IMR-90 (cell line): ENCODE measurements at regions not wholly inside any gene's neighbourhood (a gene's known extent, or its start where the extent isn't known, plus 50 kb on each side); places are given as distances from the start of the nearest gene placed in this dataset.

ENCODE experiments used
- ATAC-seq: fragments of 200-7000 bp; cut with Tn5 transposase; 2 replicates; pipeline ENCODE4 v1.9.1; 2020; ENCODE audit warnings: low read depth, mild to moderate bottlenecking, moderate library complexity
- BruUV-seq: library from RNA; stranded (reverse); fragments of 400-500 nt; replicated peaks from 2 replicates; lab custom pipeline; 2021; lab: Mats Ljungman, UMichigan
- CTCF ChIA-PET: fragments of 300-600 bp; formaldehyde crosslinking; extraction: SDS; loops from one replicate; lab custom pipeline; 2021; ENCODE audit warnings: antibody characterized with exemption; lab: Yijun Ruan, JAX
- POLR2A ChIA-PET: fragments of 300-600 bp; sonication (Branson Sonifier 250); formaldehyde crosslinking; loops from one replicate; lab custom pipeline; 2022; ENCODE audit warnings: antibody characterized with exemption; ENCODE audit not compliant: unreplicated experiment; lab: Charles Lee
- DNase-seq: peaks from one replicate; pipeline ENCODE4 v3.0.0; 2013
- H2AFZ ChIP-seq: replicated peaks from 2 replicates; pipeline ENCODE3; 2013; ENCODE audit warnings: low read length, mild to moderate bottlenecking; ENCODE audit not compliant: poor library complexity
- H2AK5ac ChIP-seq: 2 replicates; pipeline ENCODE4 v1.6.1; 2013; ENCODE audit warnings: low read depth, low read length, inconsistent platforms
- H2AK9ac ChIP-seq: replicated peaks from 2 replicates; pipeline ENCODE3; 2013; ENCODE audit warnings: mild to moderate bottlenecking, low read depth, low read length, moderate library complexity; ENCODE audit not compliant: poor library complexity
- H2BK120ac ChIP-seq: 2 replicates; pipeline ENCODE4 v1.6.1; 2013; ENCODE audit warnings: low read depth, low read length, inconsistent platforms
- H2BK15ac ChIP-seq: 3 replicates; pipeline ENCODE4 v1.6.1; 2013; ENCODE audit warnings: low read depth, low read length, inconsistent platforms
- H2BK20ac ChIP-seq: 2 replicates; pipeline ENCODE4 v1.6.1; 2013; ENCODE audit warnings: low read depth, mild to moderate bottlenecking, inconsistent platforms, low read length, moderate library complexity
- H2BK5ac ChIP-seq: 2 replicates; pipeline ENCODE4 v1.6.1; 2013; ENCODE audit warnings: mild to moderate bottlenecking, low read depth, low read length, inconsistent platforms; ENCODE audit not compliant: poor library complexity, severe bottlenecking
- H3K14ac ChIP-seq: replicated peaks from 2 replicates; pipeline ENCODE4 v1.6.1; 2013; ENCODE audit warnings: low read depth, low read length, inconsistent platforms
- H3K18ac ChIP-seq: 2 replicates; pipeline ENCODE4 v1.6.1; 2013; ENCODE audit warnings: low read depth, low read length, control low read depth
- H3K23ac ChIP-seq: 2 replicates; pipeline ENCODE4 v1.6.1; 2013; ENCODE audit warnings: low read depth, low read length, inconsistent platforms
- H3K27ac ChIP-seq: 2 replicates; pipeline ENCODE4 v1.5.1; 2013; ENCODE audit warnings: mild to moderate bottlenecking, control low read depth, low read length; ENCODE audit not compliant: insufficient read depth
- H3K27me3 ChIP-seq: 2 replicates; pipeline ENCODE4 v1.6.1; 2013; ENCODE audit warnings: low read length; ENCODE audit not compliant: control insufficient read depth, insufficient read depth
- H3K36me3 ChIP-seq: 2 replicates; pipeline ENCODE4 v1.6.1; 2013; ENCODE audit warnings: low read length, mixed read lengths; ENCODE audit not compliant: control insufficient read depth, insufficient read depth
- H3K4ac ChIP-seq: 2 replicates; pipeline ENCODE4 v1.6.1; 2013; ENCODE audit warnings: low read depth, low read length, inconsistent platforms
- H3K4me1 ChIP-seq: 2 replicates; pipeline ENCODE4 v1.6.1; 2013; ENCODE audit warnings: low read length, mixed read lengths; ENCODE audit not compliant: control insufficient read depth, insufficient read depth
- H3K4me2 ChIP-seq: 2 replicates; pipeline ENCODE4 v1.6.1; 2013; ENCODE audit warnings: low read depth, mild to moderate bottlenecking, control low read depth, low read length, moderate library complexity
- H3K4me3 ChIP-seq: 2 replicates; pipeline ENCODE4 v1.5.1; 2013; ENCODE audit warnings: low read depth, mild to moderate bottlenecking, control low read depth, low read length, moderate library complexity; ENCODE audit not compliant: insufficient read depth
- H3K56ac ChIP-seq: 2 replicates; pipeline ENCODE4 v1.6.1; 2013; ENCODE audit warnings: low read length, inconsistent platforms; ENCODE audit not compliant: insufficient read depth; ENCODE audit errors: extremely low read depth
- H3K79me1 ChIP-seq, 2 experiments: 2 replicates each; pipeline ENCODE4 v1.6.1; 2013; ENCODE audit warnings: low read length in 2 of 2, inconsistent platforms in 1 of 2, low read depth in 1 of 2
- H3K9ac ChIP-seq: 2 replicates; pipeline ENCODE4 v1.6.1; 2013; ENCODE audit warnings: low read depth, low read length, control low read depth
- H3K9me1 ChIP-seq: 2 replicates; pipeline ENCODE4 v1.6.1; 2013; ENCODE audit warnings: low read length, inconsistent platforms; ENCODE audit not compliant: insufficient read depth
- H3K9me3 ChIP-seq: 2 replicates; pipeline ENCODE4 v1.6.1; 2013; ENCODE audit warnings: low read length; ENCODE audit not compliant: control insufficient read depth, insufficient read depth
- H4K20me1 ChIP-seq: 2 replicates; pipeline ENCODE4 v1.6.1; 2013; ENCODE audit warnings: low read length, inconsistent platforms; ENCODE audit not compliant: insufficient read depth
- H4K5ac ChIP-seq: 2 replicates; pipeline ENCODE4 v1.6.1; 2013; ENCODE audit warnings: mild to moderate bottlenecking, low read depth, low read length, control low read depth
- H4K8ac ChIP-seq, 2 experiments: 2 replicates each; pipeline ENCODE4 v1.6.1; 2013; ENCODE audit warnings: low read depth in 2 of 2, low read length in 2 of 2, control low read depth in 1 of 2, inconsistent platforms in 1 of 2
- H4K91ac ChIP-seq: 2 replicates; pipeline ENCODE4 v1.6.1; 2013; ENCODE audit warnings: low read depth, low read length, inconsistent platforms; ENCODE audit not compliant: insufficient read depth
- FOS ChIP-seq: fragments of 150-350 bp; IDR thresholded peaks from 2 replicates; pipeline ENCODE4 v1.6.1; 2016; ENCODE audit warnings: low read depth, low read length
- WGBS, 2 experiments: methylation state at CpG; one replicate each; pipeline versions ENCODE4 v1.1.5 to v1.1.7; 2013; ENCODE audit warnings: missing lambda C conversion rate in 2 of 2; ENCODE audit not compliant: insufficient read length in 1 of 2; ENCODE audit errors: extremely low coverage in 2 of 2; 5-methylcytosine and 5-hydroxymethylcytosine counted together
- dilution Hi-C: fragments of 300-500 bp; cut with HindIII; formaldehyde crosslinking; loops from one replicate; pipeline ENCODE4 v1.14.3; 2018; ENCODE audit warnings: low sequenced_read_pairs; ENCODE audit not compliant: unreplicated experiment
- in situ Hi-C: fragments of 300-500 bp; cut with MboI; formaldehyde crosslinking; loops from 3 replicates; pipeline ENCODE4 v1.14.3; 2019; ENCODE audit warnings: low sequenced_read_pairs, inconsistent platforms, mixed read lengths
- intact Hi-C: fragments of 100-400 bp; cut with micrococcal nuclease; formaldehyde crosslinking; loops from 2 replicates; pipeline ENCODE4 v1.10.0; 2022

GRCh38 chr15:58279106-58279505 is 140.9 kb downstream of the AQP9 start:
- H2AK9ac ChIP-seq, result no peak overlapping the region
- H2BK120ac ChIP-seq, result no peak overlapping the region
- WGBS, 2 experiments, result no CpG with 5 or more reads among the region's 3 CpGs
- H2AK5ac ChIP-seq, result no peak overlapping the region
- H2AFZ ChIP-seq, result no peak overlapping the region
- no peak for TF ChIP-seq FOS
- H3K4ac ChIP-seq, result no peak overlapping the region
- ChIA-PET POLR2A (no interaction called here), CTCF (no interaction called here)
- no peaks in the 10 kb centered on the region for H3K79me1 ChIP-seq
- intact Hi-C loops, result loop anchor here (10.0 kb wide), 2 partner anchors 196 to 336 kb away; no protein-coding TSS in a partner anchor
- peaks cover 2% of the 10 kb centered on the region for H3K4me1 ChIP-seq
- H3K18ac ChIP-seq, result no peak overlapping the region
- no peak overlapping the region for H2BK20ac ChIP-seq
- DNase-seq, result no peak
- H3K4me2 ChIP-seq, result no peak overlapping the region
- no peaks in the 10 kb centered on the region for H3K36me3 ChIP-seq
- H3K56ac ChIP-seq, result no peak overlapping the region
- H4K91ac ChIP-seq, result no peak overlapping the region
- H4K5ac ChIP-seq, result peak overlapping the region; percentile 54
- no peaks in the 10 kb centered on the region for H3K9me3 ChIP-seq
- H2BK15ac ChIP-seq, result no peak overlapping the region
- peaks cover 8% of the 10 kb centered on the region; the same call in 1 of the 2 replicates for H3K9me1 ChIP-seq
- no peak overlapping the region for H3K23ac ChIP-seq
- H4K20me1 ChIP-seq, result no peaks in the 10 kb centered on the region
- H3K27ac ChIP-seq, result no peak overlapping the region
- H4K8ac ChIP-seq, result no peak overlapping the region
- H3K27me3 ChIP-seq, result no peaks in the 10 kb centered on the region
- H3K4me3 ChIP-seq, result no peak overlapping the region
- dilution Hi-C loops, result no loop called here
- in situ Hi-C loops, result no loop called here
- ATAC-seq, result no peak
- no peak overlapping the region for H3K9ac ChIP-seq
- BruUV-seq, result no TSS peak
- H3K14ac ChIP-seq, result no peak overlapping the region
- no peak overlapping the region for H2BK5ac ChIP-seq
